ENCODE measurements at regions not wholly inside any gene's neighbourhood (a gene's known extent, or its start where the extent isn't known, plus 50 kb on each side); places are given as distances from the start of the nearest gene placed in this dataset.

GRCh38 chr21:15625363-15625762 lies 104.4 kb upstream of the USP25 start:
- no peak for TF ChIP-seq POLR2A (IDR thresholded peaks at IDR 0.05)
- TF ChIP-seq POLR2AphosphoS5 (IDR thresholded peaks at IDR 0.05), result no peak
- TF ChIP-seq CTCF (IDR thresholded peaks at IDR 0.05), result no peak
